ENCODE measurements at regions not wholly inside any gene's neighbourhood (a gene's known extent, or its start where the extent isn't known, plus 50 kb on each side); places are given as distances from the start of the nearest gene placed in this dataset.
"Not testable (repeated sequence)": the region's sequence is repeated elsewhere in the genome, so short reads cannot be mapped to it uniquely, and the experiment has no call there.

DNA sequence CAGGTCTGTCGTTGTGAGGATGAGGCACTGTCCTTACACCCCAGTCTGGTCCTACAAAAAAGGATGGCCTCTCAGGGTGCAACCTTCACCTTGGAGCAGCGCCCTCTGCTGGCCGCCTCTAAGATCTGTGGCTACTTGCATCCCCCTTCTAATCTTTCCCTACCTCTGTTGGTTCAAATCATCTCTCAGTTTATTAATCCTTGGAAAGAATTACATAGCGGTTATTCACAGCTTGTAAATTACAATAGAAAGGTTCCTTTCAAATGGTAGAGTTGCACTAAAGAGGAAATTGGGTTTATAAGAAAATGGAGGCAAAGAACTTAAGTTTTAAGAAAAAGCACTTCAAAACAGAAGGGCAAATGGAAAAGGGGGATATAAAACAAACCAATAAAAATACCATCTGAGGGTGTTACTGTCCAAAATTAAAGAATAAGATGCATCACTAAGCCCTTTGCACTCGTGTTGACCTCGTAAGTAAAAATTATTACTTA, 102.0 kb upstream of the PLEKHM1 start:
- DNase-seq: not testable (repeated sequence)

DNA sequence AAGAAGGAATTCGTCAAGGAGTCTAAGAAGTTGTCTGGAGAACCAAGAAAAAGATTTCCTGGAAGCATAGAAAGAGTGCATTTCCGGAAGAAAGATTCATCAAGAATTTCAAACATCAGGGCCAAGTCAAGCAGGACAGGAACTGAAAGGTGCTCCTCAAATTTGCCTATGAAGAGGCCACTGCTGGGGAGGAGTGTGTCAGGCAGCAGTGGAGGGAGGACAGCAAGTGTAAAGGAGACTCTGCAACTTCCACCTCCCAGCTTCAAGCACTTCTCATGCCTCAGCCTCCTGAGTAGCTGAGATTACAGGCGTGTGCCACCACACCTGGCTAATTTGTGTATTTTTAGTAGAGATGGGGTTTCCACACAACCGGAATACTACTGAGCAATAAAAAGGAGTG, 105.8 kb upstream of the PLEKHM1 start:
- DNase-seq: not testable (repeated sequence)

- not testable (repeated sequence) for DNase-seq
Observed at GRCh38 chr17:45600052-45601012, 109.8 kb upstream of the PLEKHM1 start.

DNA sequence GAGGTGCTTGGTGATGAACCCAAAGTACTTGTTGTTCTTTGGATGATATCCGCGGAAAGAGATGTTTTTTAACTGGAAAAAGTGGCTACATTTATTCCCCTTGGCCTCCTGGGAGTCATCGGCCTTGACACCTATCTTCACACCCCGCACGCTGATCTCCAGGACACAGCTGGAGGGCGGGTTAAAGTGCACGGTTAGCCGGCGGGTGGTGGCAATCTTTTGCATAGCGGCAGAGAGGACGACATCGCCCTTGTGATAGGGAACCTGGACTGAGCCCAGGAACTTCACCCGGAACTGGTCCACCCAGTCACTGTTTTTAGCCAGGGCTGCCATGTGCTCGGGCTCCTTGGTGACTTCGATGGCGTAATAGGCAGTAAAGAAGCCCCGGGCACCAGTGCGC, 110.5 kb upstream of the PLEKHM1 start:
- DNase-seq: not testable (repeated sequence)

GRCh38 chr17:45601605-45602539, 111.4 kb upstream of the PLEKHM1 start:
- DNase-seq: not testable (repeated sequence)

DNA sequence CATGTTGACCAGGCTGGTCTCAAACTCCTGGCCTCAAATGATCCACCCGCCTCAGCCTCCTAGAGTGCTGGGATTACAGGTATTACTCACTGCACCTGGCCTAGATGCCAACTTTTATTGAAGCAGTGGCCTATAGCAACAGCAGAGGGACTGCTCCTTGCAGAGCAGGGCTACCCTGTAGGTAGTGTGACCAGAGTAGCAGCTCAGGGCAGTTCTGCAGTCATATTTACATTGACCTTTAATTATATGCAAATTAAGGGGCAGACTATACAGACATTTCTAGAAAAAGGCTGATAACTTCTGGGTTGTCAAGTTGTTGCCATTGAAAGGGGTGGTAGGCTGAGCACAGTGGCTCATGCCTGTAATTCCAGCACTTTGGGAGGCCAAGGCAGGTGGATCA, 115.2 kb upstream of the PLEKHM1 start:
- not testable (repeated sequence) for DNase-seq

GRCh38 chr17:45619984-45620405, 129.5 kb upstream of the PLEKHM1 start:
- DNase-seq: not testable (repeated sequence)

- not testable (repeated sequence) for DNase-seq
Observed at GRCh38 chr17:45620468-45620867, 129.9 kb upstream of the PLEKHM1 start.

- DNase-seq: not testable (repeated sequence)
Observed at GRCh38 chr17:45621087-45621486, 130.6 kb upstream of the PLEKHM1 start.

DNA sequence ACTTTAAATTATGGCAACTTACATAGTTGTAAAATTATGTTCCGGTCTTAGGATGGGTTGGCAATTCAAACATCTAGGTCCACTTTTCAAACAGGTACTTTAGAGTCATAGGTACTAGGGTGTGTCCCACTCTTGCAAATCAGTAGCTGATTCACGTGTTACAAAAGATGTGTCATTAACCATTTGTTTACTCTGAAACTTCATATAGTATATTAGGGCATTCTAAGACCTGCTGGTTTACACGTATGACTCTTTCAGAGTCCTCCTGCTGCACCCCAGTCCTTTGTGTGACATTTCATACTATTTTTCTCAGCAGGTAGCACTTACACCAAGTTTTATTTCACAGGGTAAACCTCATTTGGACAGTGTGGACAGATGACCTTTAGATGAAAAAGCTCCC, 131.8 kb upstream of the PLEKHM1 start:
- not testable (repeated sequence) for DNase-seq

DNA sequence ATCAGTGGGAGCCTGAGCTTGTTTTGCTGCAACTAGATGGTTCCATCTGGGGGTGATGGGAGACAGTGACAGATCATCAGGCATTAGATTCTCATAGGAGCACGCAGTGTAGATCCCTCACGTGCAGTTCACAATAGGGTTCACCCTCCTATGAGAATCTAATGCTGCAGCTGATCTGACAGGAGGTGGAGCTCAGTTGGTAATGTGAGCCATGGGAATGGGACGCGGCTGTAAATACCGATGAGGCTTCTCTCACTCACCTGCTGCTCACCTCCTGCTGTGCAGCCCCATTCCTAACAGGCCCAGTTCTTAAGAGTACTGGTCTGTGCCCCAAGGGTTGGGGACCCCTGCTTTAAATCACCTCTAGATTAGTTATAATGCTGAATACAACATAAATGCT, 137.5 kb upstream of the PLEKHM1 start:
- no peak for DNase-seq

DNA sequence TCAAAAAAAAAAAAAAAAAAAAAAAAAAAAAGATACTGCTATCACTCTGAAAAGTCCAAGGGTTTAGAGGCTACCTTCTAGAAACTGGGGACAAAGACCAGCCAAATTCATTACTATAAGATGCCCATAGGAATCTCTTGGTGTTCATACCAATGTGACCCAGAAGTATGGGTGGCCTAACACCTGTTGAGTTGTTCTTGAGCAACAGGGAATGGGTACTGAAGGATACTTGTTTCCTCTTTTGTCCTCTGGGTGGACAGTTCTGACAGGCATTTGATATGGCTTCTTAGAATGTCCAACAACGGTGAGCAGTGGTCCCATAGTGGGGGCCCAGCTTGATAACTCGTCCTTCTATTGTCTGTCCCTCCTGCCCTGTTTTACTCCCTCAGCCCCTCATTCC, 141.4 kb upstream of the PLEKHM1 start:
- no peak for DNase-seq

DNA sequence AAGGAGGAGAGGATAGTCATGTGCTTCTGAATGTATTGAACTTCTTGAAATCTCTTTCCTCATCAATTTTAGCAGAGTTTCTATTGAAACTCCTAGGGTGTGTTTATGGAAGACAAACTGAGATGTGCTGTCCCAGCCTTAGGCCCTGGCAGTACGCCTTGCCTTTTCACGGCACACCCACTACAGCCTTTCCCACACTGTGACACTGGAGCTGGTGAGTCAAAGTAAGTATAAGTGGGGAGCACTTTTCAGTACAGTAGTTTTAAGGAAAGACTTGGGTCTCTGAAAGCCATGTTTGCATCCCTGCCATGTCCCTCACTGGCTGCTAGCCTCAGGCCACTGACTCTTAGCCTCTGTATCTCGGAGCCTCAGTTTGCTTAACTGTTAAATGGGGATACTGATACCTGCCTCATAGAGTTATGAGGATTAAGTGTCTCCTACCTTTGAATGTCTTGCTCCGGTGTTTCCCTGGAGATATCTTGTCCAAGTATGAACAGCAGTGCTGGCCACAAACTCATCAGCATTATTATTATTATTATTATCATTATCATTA, 144.7 kb upstream of the CRHR1 start:
- no peak for DNase-seq

DNA sequence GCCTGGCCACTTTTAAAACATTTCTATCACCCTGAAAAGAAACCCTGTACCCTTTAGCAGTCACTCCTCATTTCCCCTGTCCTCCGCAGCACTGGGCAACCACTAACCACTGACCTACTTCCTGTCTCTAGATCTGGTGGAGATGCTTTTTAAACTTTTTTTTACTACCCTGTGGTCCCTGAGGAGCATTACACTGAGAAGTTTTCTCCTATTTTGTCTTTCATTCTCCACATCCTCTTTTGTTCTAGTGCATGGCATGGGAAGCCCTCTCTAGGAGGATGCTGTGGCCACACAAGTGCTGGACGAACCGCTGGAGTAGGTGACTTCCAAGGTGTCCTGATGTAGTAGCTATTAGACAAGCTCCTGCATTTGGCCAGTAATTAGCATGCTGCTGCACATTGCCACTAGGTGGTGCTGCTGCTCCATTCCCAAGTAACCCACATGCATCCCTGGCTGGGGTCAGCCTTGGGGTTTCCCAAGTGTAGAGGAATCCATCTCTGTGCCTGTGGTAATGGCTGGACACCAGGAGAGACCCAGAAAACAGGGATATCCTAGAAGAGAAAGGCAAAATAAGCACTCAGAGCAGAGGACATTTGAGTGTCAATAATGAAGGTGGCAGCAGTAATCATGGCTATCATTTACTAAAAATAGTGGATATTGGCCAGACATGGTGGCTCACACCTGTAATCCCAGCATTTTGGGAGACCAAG, 143.8 kb upstream of the CRHR1 start:
- no peak for DNase-seq

DNA sequence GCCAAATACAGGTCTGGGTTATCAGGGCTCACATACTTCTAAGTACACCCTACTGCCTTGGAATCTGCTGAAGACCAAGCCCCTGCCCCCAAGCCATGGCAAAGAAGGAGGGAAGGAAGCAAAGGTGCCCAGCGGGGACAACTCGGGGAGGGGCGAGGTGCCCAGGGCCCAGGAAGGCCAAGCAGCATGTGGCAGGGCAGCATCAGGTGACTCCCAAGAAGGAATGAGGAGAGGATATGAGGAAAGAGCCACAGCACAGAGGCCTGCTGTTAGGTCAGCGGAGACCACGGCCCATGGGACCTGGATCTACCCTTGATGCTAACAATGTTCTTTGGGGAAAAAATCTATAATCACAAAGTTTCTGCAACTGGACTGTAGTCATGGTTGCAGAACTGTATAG, 142.6 kb upstream of the CRHR1 start:
- no peak for DNase-seq

DNA sequence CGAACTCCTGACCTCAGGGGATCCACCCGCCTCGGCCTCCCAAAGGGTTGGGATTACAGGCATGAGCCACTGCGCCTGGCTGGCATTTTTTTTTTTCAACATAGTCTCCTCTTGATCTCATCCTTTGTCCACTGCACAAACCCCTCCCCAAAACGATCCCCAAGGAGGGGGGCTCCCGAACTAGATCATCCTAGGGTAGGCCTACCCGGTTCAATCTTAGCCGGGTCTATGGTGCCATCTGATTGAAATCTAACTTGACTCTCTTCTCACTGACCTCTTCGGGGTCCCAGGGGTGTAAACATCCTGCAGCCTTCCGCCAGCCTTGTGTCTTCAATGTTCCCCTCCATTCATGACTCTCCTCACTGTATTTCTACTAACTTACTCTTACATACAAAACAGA, 140.5 kb upstream of the CRHR1 start:
- no peak for DNase-seq

- DNase-seq: not testable (repeated sequence)
Observed at GRCh38 chr17:45644637-45645036, 139.5 kb upstream of the CRHR1 start.

DNA sequence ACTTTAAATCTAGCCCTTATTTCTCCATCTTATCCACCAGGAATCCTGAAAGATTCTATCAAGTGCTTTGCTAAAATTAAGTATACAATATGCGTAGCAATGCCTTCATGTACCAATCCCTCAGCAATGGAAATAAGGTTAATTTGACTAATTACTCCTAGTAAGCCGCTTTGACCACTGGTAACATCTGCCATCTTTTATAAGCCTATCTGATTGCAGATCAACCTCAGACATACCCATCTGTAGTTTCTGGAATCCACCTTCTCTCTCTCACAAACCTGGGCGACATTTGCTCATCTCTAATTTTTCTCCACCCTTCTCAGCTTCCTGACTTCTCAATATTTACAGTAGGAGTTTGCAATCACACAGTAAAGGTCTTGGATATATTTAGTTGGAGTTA, 138.8 kb upstream of the CRHR1 start:
- DNase-seq: no peak

DNA sequence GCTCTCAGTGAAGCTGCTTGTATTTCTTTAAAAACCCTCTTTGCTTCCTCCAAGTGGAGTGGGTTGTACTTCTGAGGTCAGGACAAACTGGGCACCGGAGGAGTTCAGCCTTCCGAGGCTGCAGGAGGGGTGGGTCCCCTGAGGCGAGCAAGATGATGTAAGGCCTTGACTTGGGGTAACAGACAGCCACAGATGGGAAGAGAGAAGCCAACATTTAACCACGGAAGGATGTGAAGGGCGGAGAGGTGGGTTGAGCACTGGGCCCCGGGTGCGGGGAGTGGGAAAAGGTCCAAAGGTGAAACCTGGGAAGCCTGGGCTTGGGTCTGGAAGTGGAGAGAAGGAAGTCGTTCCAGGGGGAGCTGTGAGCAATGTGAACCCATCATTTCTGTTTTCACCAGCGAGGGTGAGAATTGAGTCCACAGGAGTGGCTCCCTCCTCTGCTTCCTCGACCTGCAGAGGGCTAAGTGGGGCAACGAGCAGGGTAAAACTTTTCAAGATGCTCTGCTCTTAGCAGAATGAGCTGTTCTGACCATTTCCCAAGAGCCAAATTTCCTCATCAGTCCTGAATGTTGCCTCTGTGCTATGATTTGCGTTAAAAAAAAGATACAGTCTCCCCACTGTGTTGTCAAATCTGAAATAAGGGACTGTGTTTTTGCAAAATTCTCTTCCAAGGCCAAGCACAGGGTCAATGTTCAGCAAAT, 137.7 kb upstream of the CRHR1 start:
- no peak for DNase-seq

- DNase-seq: no peak
Observed at GRCh38 chr17:45648642-45649041, 135.5 kb upstream of the CRHR1 start.

DNA sequence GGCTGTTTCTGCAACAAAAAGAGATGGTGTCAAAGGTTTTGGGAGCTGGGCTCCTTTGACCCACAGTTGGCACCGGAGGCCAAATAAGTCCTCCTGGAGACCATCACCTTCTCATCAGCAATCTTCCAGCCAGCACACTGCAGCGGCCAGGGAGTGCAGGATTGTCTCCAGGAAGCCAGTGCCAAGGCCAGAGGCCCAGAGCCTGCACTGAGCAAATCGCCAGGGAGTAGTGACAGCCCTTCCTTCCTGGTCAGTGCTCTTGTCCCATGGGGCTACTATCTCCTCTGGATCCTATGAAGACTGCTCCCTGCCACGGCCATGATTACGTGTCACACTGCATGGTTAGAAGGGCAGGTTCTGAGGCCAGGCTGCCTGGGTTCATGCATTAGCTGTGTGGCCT, 134.3 kb upstream of the CRHR1 start:
- no peak for DNase-seq

DNA sequence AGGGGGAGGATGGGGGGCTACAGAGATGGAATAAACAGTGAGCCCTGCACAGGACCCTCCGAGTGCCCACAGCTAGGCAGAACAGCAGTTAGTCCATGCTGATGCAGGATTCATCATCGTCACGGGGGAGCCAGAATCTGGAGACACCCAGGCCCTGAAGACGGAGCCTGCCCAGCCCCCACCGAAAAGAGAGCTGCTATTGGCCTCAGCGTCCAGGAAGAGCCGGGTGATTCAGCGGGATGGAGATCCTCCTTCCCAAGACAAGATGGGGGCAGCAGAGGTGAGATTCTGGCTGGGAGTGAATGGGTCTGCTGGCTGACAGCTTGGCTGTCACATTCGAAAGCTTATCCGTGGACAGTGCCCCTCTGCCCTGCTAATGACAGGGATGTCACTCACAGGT, 133.6 kb upstream of the CRHR1 start:
- no peak for DNase-seq
